ENCODE measurements at regions not wholly inside any gene's neighbourhood (a gene's known extent, or its start where the extent isn't known, plus 50 kb on each side); places are given as distances from the start of the nearest gene placed in this dataset.
"Not testable (repeated sequence)": the region's sequence is repeated elsewhere in the genome, so short reads cannot be mapped to it uniquely, and the experiment has no call there.

DNA sequence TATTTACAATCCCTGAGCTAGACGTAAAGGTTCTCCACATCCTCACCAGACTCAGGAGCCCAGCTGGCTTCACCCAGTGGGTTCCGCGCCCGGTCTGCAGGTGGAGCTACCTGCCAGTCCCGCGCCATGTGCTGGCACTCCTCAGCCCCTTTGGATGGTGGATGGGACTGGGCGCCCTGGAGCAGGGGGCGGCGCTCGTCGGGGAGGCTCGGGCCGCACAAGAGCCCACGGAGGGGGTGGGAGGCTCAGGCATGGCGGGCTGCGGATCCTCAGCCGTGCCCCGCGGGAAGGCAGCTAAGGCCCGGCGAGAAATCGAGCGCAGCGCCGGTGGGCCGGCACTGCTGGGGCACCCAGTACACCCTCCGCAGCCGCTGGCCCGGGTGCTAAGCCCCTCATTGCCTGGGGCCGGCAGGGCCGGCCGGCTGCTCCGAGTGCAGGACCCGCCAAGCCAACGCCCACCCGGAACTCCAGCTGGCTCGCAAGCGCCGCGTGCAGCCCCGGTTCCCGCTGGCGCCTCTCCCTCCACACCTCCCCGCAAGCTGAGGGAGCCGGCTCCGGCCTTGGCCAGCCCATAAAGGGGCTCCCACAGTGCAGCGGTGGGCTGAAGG is 448.3 kb downstream of the COL11A1 start:
- not testable (repeated sequence) for DNase-seq (ENCODE audit: low spot score)

GRCh38 chr1:102655034-102655433 is 453.3 kb downstream of the COL11A1 start:
- DNase-seq (ENCODE audit: low spot score), result no peak

GRCh38 chr1:102640872-102641271 is 467.4 kb downstream of the COL11A1 start:
- DNase-seq (ENCODE audit: low spot score), result no peak

GRCh38 chr1:102640312-102640711 is 468.0 kb downstream of the COL11A1 start:
- no peak for DNase-seq (ENCODE audit: low spot score)

DNA sequence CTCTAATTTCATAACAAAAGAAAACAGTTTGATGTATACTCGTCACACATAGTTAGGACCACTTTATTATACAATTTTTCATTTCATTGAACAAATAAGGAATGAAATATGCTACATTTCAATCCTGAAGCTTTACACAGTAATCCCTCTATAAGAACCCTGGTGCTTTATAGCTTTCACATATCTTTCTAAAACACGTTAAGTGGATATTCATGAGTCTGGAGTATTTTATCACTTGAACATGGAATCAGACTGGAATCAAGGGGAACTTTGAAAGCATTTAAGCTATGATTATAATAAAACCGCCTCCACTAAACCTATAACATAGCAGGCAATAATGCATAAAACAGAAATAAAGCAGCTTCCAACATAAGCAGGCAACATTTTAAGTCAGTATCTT is 476.6 kb downstream of the COL11A1 start:
- DNase-seq (ENCODE audit: low spot score), result no peak

DNA sequence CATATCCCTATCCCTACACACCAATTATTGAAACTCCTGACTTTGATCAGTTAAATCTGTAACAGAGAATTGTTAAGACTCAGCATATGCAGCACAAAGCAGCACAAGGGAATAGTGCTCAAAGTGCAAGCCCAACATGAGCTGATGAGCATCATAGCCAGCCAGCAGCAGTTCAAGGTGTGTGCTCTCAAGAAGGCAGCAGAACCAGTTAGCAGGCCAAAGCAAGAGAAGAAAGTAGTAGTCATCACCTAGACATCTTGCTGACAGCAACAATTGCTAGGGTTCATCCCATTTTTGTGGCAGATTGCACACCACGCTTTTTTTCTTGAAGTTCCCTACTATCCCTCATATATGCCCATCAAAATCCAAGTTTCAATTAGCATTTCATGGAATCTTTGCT is 478.3 kb downstream of the COL11A1 start:
- DNase-seq (ENCODE audit: low spot score), result no peak

- no peak for DNase-seq (ENCODE audit: low spot score)
These were observed 480.2 kb downstream of the COL11A1 start for GRCh38 chr1:102628109-102628613.

DNA sequence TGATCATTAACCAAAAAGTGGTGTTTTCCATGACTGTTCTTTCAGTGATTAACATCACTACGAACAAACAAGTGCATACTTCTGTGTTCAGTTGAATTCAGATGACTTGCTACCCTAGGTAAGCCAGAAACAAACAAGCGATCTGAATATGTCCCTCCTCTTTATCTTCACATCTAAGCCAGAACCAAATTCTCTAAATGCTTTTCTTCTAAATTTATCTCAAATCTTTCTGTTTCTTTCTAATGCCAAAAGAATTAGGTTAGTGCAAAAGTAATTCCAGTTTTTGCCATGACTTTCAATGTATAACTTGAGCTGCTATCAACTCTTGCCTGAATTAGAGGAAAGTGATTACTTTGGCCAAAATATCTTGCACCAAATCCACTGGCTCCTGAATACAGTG is 481.2 kb downstream of the COL11A1 start:
- no peak for DNase-seq (ENCODE audit: low spot score)

- DNase-seq (ENCODE audit: low spot score), result no peak
These were observed 492.4 kb downstream of the COL11A1 start for GRCh38 chr1:102615896-102616295.

- DNase-seq (ENCODE audit: low spot score), result no peak
These were observed 513.2 kb downstream of the COL11A1 start for GRCh38 chr1:102595106-102595505.

DNA sequence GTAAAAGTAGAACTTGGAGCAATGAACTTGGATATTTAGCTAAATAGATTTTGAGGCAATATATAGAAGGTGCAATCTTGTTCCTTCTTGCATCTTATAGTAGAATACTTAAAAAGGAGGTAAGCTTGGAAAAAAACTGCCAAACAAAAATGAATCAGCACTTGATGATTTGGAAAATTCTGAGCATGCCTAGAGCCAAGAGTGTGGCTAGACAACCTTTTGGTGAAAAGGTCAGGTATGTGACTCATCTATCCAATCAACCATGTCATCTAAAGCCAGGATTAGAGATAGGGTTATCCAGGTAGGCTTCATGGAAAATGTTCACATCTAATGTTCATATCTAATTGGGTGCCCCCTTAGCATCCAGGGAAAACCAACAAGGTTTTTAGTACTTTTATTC is 515.0 kb downstream of the COL11A1 start:
- no peak for DNase-seq (ENCODE audit: low spot score)

GRCh38 chr1:102588536-102588935 is 519.8 kb downstream of the COL11A1 start:
- DNase-seq (ENCODE audit: low spot score), result peak; percentile 5

DNA sequence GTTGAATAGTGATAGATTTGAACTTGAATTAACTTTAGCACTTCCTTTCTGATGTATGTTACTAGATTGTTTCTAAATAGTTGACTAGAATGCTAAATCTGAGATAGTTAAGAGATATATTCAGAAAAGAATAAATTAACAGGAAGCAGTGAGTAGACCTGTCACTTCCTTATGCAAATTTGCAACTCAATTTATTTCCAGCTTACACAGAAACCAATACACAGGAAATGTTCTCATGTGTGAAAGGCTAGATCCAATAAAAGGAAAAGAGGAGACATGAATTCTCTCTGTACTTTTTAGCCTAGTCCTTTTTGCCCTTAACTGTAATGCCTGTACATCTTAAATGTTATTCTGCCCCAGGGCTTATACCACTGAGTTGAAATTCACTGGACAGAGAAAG is 522.3 kb downstream of the COL11A1 start:
- no peak for DNase-seq (ENCODE audit: low spot score)

- no peak for DNase-seq (ENCODE audit: low spot score)
These were observed 527.5 kb downstream of the COL11A1 start for GRCh38 chr1:102580806-102581205.

GRCh38 chr1:102578804-102579203 is 529.5 kb downstream of the COL11A1 start:
- DNase-seq (ENCODE audit: low spot score), result no peak

DNA sequence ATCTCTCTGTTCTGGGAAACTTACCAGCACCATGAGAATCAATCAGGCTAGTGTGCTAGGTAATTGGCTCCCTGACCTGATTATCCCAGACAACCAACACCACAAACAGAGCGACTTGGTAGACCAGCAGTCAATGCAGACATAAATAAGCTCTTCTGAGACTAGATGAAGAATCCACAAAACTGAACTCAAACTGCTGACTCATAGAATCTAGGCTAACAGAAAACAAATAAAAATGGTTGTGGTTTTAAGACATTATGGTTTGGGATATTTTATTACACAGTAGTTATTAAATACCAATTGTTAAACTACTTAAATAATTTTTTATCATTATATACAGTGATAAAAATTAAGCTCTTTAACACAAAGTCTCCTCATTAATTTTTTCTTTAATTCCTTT is 535.7 kb downstream of the COL11A1 start:
- no peak for DNase-seq (ENCODE audit: low spot score)

- no peak for DNase-seq (ENCODE audit: low spot score)
These were observed 542.1 kb downstream of the COL11A1 start for GRCh38 chr1:102566182-102566581.

- no peak for DNase-seq (ENCODE audit: low spot score)
These were observed 545.9 kb downstream of the COL11A1 start for GRCh38 chr1:102562380-102562779.

- peak; percentile 10 for DNase-seq (ENCODE audit: low spot score)
These were observed 554.1 kb upstream of the OLFM3 start for GRCh38 chr1:102550729-102551384.

DNA sequence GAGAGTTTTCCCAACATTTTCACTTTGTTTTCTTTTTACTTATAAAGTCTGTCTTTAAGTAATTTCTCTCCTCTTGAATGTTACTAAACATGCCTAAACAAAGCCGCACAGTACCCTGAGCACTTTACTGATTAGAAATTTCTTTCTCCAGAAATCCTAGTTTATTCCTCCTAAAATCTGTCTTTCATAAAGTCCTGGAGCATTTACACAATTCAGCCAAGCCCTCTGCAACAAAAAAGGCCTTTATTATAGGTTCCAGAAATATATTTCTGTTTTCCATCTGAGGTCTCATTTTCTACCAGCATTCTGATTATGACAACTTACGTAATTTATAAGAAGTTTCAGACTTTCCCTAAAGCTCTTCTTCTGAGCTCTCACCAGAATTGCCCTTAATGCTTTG is 549.5 kb upstream of the OLFM3 start:
- no peak for DNase-seq (ENCODE audit: low spot score)

DNA sequence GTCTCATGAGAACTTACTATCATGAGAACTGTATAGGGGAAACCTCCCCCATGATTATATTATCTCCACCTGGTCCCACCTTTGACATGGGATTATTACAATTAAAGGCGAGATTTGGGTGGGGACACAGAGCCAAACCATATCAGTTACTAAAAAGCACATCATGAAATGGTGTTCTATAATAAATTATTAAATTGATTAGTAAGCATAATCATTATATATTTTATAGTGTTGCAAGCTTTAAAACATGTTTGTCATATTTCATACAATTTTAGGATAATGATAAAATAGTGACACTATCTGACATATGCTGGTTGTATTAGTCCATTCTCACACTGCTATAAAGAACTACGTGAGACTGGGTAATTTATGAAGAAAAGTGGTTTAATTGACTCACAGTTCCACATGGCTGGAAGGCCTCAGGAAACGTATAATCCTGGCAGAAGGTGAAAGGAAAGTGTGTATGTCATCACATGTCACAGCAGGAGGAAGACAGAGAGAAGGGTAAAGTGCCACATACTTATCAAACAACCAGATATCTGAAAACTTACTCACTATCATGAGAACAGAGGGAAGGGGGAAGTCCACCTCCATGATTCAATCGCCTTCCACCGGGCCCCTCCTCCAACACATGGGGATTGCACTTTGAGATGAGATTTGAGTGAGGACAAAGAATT is 539.2 kb upstream of the OLFM3 start:
- no peak for DNase-seq (ENCODE audit: low spot score)

- DNase-seq (ENCODE audit: low spot score), result no peak
These were observed 534.3 kb upstream of the OLFM3 start for GRCh38 chr1:102531036-102531435.

DNA sequence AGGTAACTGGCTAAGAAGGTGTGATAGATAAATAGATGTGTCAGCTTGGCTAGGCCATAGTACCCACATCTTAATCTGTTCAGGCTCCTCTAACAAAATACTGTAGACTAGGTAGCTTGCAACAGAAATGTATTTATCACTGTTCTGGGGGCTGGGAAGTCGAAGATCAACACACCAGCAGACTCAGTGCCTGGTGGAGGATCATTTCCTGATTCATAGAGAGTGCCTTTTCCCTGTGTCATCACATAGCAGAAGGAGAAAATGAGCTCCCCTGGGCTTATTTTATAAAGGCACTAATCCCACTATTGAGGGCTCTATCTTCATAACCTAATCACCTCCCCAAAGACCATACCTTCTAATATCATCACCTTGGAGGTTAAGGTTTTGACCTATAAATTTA is 532.7 kb upstream of the OLFM3 start:
- DNase-seq (ENCODE audit: low spot score), result no peak

Data from D341Med (cell line).